HUES6 (cell line): ENCODE measurements at regions not wholly inside any gene's neighbourhood (a gene's known extent, or its start where the extent isn't known, plus 50 kb on each side); places are given as distances from the start of the nearest gene placed in this dataset.
"Not testable (repeated sequence)": the region's sequence is repeated elsewhere in the genome, so short reads cannot be mapped to it uniquely, and the experiment has no call there.

Experiments used
- H3K27ac ChIP-seq: 2 replicates; pipeline ENCODE4 v1.7.0; 2013; ENCODE audit warnings: low read depth, mild to moderate bottlenecking, low read length, inconsistent platforms
- H3K27me3 ChIP-seq: 2 replicates; pipeline ENCODE4 v1.6.1; 2013; ENCODE audit warnings: low read length; ENCODE audit not compliant: control insufficient read depth, insufficient read depth
- H3K36me3 ChIP-seq: 2 replicates; pipeline ENCODE4 v1.6.1; 2013; ENCODE audit warnings: low read length; ENCODE audit not compliant: control insufficient read depth, insufficient read depth
- H3K4me1 ChIP-seq: 2 replicates; pipeline ENCODE4 v1.6.1; 2013; ENCODE audit warnings: low read length; ENCODE audit not compliant: control insufficient read depth, insufficient read depth
- H3K4me3 ChIP-seq: 2 replicates; pipeline ENCODE4 v1.5.1; 2013; ENCODE audit warnings: low read depth, low read length
- H3K9ac ChIP-seq: one replicate; pipeline ENCODE4 v1.6.1; 2013; ENCODE audit warnings: mild to moderate bottlenecking, low read length
- H3K9me3 ChIP-seq: 2 replicates; pipeline ENCODE4 v1.6.1; 2013; ENCODE audit warnings: low read depth, low read length; ENCODE audit not compliant: control insufficient read depth, insufficient read depth

GRCh38 chr14:84074626-84075025 lies 1455.3 kb upstream of the FLRT2 start:
- Histone ChIP-seq H3K9me3 (no peaks in the 10 kb centered on the region), H3K9ac (no peak overlapping the region), H3K27ac (no peak overlapping the region), H3K4me3 (no peak overlapping the region), H3K4me1 (no peaks in the 10 kb centered on the region), H3K27me3 (no peaks in the 10 kb centered on the region), H3K36me3 (no peaks in the 10 kb centered on the region)

GRCh38 chr14:84080944-84081343 lies 1449.0 kb upstream of the FLRT2 start:
- peaks cover 14% of the 10 kb centered on the region for H3K9me3 ChIP-seq
- no peaks in the 10 kb centered on the region; the same call in 1 of the 2 replicates for H3K4me1 ChIP-seq
- no peak overlapping the region for H3K27ac ChIP-seq
- H3K4me3 ChIP-seq, result no peak overlapping the region
- no peak overlapping the region for H3K9ac ChIP-seq
- H3K27me3 ChIP-seq, result no peaks in the 10 kb centered on the region
- H3K36me3 ChIP-seq, result no peaks in the 10 kb centered on the region

GRCh38 chr14:84084056-84084630 lies 1445.8 kb upstream of the FLRT2 start:
- Histone ChIP-seq H3K27me3 (no peaks in the 10 kb centered on the region), H3K36me3 (no peaks in the 10 kb centered on the region), H3K9me3 (peaks cover 17% of the 10 kb centered on the region), H3K9ac (no peak overlapping the region), H3K27ac (no peak overlapping the region; the same call in 1 of the 2 replicates), H3K4me1 (no peaks in the 10 kb centered on the region; the same call in 1 of the 2 replicates), H3K4me3 (no peak overlapping the region; the same call in 1 of the 2 replicates)

GRCh38 chr14:84085493-84085892 lies 1444.5 kb upstream of the FLRT2 start:
- Histone ChIP-seq H3K4me3 (no peak overlapping the region), H3K4me1 (no peaks in the 10 kb centered on the region; the same call in 1 of the 2 replicates), H3K9me3 (peaks cover 17% of the 10 kb centered on the region)

GRCh38 chr14:84086714-84087113 lies 1443.2 kb upstream of the FLRT2 start:
- Histone ChIP-seq H3K27ac (no peak overlapping the region), H3K4me3 (no peak overlapping the region), H3K9me3 (peaks cover 17% of the 10 kb centered on the region), H3K27me3 (no peaks in the 10 kb centered on the region), H3K9ac (no peak overlapping the region), H3K36me3 (no peaks in the 10 kb centered on the region), H3K4me1 (no peaks in the 10 kb centered on the region; the same call in 1 of the 2 replicates)

More at GRCh38 chr14:84085493-84085892, 1444.5 kb upstream of the FLRT2 start:
- no peaks in the 10 kb centered on the region for H3K36me3 ChIP-seq
- no peak overlapping the region for H3K27ac ChIP-seq
- H3K9ac ChIP-seq, result no peak overlapping the region
- no peaks in the 10 kb centered on the region for H3K27me3 ChIP-seq

- no peaks in the 10 kb centered on the region; the same call in 1 of the 2 replicates for H3K4me1 ChIP-seq
- H3K27ac ChIP-seq, result no peak overlapping the region
- no peak overlapping the region for H3K9ac ChIP-seq
- no peak overlapping the region for H3K4me3 ChIP-seq
- H3K27me3 ChIP-seq, result no peaks in the 10 kb centered on the region
- peaks cover 16% of the 10 kb centered on the region for H3K9me3 ChIP-seq
- no peaks in the 10 kb centered on the region for H3K36me3 ChIP-seq
Observed at GRCh38 chr14:84087986-84088531, 1441.9 kb upstream of the FLRT2 start.

GRCh38 chr14:84090837-84091236 lies 1439.1 kb upstream of the FLRT2 start:
- Histone ChIP-seq H3K27ac (no peak overlapping the region), H3K4me3 (no peak overlapping the region), H3K9me3 (peaks cover 4% of the 10 kb centered on the region; the same call in 1 of the 2 replicates), H3K4me1 (no peaks in the 10 kb centered on the region), H3K9ac (no peak overlapping the region), H3K36me3 (no peaks in the 10 kb centered on the region), H3K27me3 (no peaks in the 10 kb centered on the region)

GRCh38 chr14:84095681-84096080 lies 1434.3 kb upstream of the FLRT2 start:
- Histone ChIP-seq H3K27ac (no peak overlapping the region), H3K36me3 (no peaks in the 10 kb centered on the region), H3K9me3 (peaks cover 2% of the 10 kb centered on the region; the same call in 1 of the 2 replicates), H3K4me1 (no peaks in the 10 kb centered on the region; the same call in 1 of the 2 replicates), H3K4me3 (no peak overlapping the region), H3K27me3 (no peaks in the 10 kb centered on the region), H3K9ac (no peak overlapping the region)

GRCh38 chr14:84098261-84098660 lies 1431.7 kb upstream of the FLRT2 start:
- Histone ChIP-seq H3K9ac (no peak overlapping the region), H3K36me3 (no peaks in the 10 kb centered on the region), H3K27ac (no peak overlapping the region), H3K4me3 (no peak overlapping the region), H3K4me1 (no peaks in the 10 kb centered on the region; the same call in 1 of the 2 replicates), H3K27me3 (no peaks in the 10 kb centered on the region), H3K9me3 (peaks cover 12% of the 10 kb centered on the region)

GRCh38 chr14:84099560-84099959 lies 1430.4 kb upstream of the FLRT2 start:
- H3K9ac ChIP-seq, H3K36me3 ChIP-seq, H3K4me1 ChIP-seq, H3K4me3 ChIP-seq, H3K27ac ChIP-seq, H3K27me3 ChIP-seq: not testable (repeated sequence)
- H3K9me3 ChIP-seq, result peaks cover 25% of the 10 kb centered on the region

GRCh38 chr14:84107835-84108343 lies 1422.1 kb upstream of the FLRT2 start:
- H3K4me3 ChIP-seq, result no peak overlapping the region
- H3K9ac ChIP-seq, result no peak overlapping the region
- H3K27ac ChIP-seq, result no peak overlapping the region
- H3K27me3 ChIP-seq, result no peaks in the 10 kb centered on the region
- H3K36me3 ChIP-seq, result no peaks in the 10 kb centered on the region
- no peaks in the 10 kb centered on the region for H3K4me1 ChIP-seq
- peaks cover 19% of the 10 kb centered on the region for H3K9me3 ChIP-seq
